ENCODE measurements at regions not wholly inside any gene's neighbourhood (a gene's known extent, or its start where the extent isn't known, plus 50 kb on each side); places are given as distances from the start of the nearest gene placed in this dataset.

DNA sequence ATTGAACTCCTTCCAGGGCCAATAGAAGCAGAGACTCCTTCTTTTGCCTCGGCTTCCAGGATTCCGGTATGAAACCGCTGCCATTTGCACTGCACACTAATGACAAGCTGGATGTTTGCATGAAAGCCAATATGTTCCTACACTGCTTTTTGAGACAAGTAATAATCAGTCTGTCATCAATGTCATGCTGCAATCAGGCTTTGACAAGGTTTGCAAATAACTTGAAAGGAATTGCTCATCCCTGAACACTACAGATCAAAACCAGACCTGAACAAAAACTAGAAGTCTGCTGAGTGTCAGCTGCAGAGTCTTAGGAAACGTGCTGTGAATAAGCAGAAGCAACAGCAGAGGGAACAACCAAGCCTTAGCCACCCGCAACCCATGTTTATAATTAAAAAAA lies 720.7 kb upstream of the CXADR start:
- TF ChIP-seq, protein P1, sequence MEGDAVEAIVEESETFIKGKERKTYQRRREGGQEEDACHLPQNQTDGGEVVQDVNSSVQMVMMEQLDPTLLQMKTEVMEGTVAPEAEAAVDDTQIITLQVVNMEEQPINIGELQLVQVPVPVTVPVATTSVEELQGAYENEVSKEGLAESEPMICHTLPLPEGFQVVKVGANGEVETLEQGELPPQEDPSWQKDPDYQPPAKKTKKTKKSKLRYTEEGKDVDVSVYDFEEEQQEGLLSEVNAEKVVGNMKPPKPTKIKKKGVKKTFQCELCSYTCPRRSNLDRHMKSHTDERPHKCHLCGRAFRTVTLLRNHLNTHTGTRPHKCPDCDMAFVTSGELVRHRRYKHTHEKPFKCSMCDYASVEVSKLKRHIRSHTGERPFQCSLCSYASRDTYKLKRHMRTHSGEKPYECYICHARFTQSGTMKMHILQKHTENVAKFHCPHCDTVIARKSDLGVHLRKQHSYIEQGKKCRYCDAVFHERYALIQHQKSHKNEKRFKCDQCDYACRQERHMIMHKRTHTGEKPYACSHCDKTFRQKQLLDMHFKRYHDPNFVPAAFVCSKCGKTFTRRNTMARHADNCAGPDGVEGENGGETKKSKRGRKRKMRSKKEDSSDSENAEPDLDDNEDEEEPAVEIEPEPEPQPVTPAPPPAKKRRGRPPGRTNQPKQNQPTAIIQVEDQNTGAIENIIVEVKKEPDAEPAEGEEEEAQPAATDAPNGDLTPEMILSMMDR (conservative IDR thresholded peaks at IDR 0.05; ENCODE audit: low read depth in 2 of 2) = no peak
- no peak for TF ChIP-seq POLR2AphosphoS5 (IDR thresholded peaks at IDR 0.05; ENCODE audit: low read depth)
- no peak for TF ChIP-seq EZH2 (IDR thresholded peaks at IDR 0.05; ENCODE audit: low read depth, unreplicated experiment)

All from GM23338 (cell line).